ENCODE measurements at regions not wholly inside any gene's neighbourhood (a gene's known extent, or its start where the extent isn't known, plus 50 kb on each side); places are given as distances from the start of the nearest gene placed in this dataset.

- 66% methylated on average over 2 of the region's 2 CpGs for WGBS (ENCODE audit: missing lambda C conversion rate)
- ChIA-PET POLR2A (no interaction called here), CTCF (no interaction called here)
- H3K4me3 ChIP-seq = no peak overlapping the region
- ATAC-seq = no peak
- no peaks in the 10 kb centered on the region for H3K9me3 ChIP-seq
- no peak for DNase-seq (ENCODE audit: low read depth in 1 of 2, low spot score in 1 of 2)
- no peak overlapping the region for H3K27ac ChIP-seq
- H3K4me2 ChIP-seq = no peak overlapping the region
- FAIRE-seq = no peak
- H3K4me1 ChIP-seq = no peaks in the 10 kb centered on the region
- TF ChIP-seq CHD2 (IDR thresholded peaks at IDR 0.05; ENCODE audit: low read length, partially characterized antibody) (no peak), HES2 (IDR thresholded peaks at IDR 0.05) (no peak), HMGXB4 (CRISPR knock-in tag; IDR thresholded peaks at IDR 0.05; ENCODE audit: borderline replicate concordance) (no peak), PBX3 (IDR thresholded peaks at IDR 0.05) (no peak), RAD21 (conservative IDR thresholded peaks at IDR 0.05 in 1 of 2, IDR thresholded peaks at IDR 0.05 in 1 of 2) (no peak), JUN (IDR thresholded peaks at IDR 0.05) (no peak), NFE2L2 (conservative IDR thresholded peaks at IDR 0.05; ENCODE audit: low read length) (no peak), CTCF (IDR thresholded peaks at IDR 0.05) (no peak), HDAC2 (IDR thresholded peaks at IDR 0.05) (no peak), NPAS2 (CRISPR knock-in tag; IDR thresholded peaks at IDR 0.05; ENCODE audit: borderline replicate concordance) (no peak), MYC (IDR thresholded peaks at IDR 0.05; ENCODE audit: borderline replicate concordance, low read length) (no peak)
Measured at GRCh38 chr9:109717342-109717741, 62.7 kb upstream of the PALM2AKAP2 start.

GRCh38 chr9:109718861-109719260 is 61.1 kb upstream of the PALM2AKAP2 start:
- WGBS (ENCODE audit: missing lambda C conversion rate) = 12% methylated on average over 3 of the region's 3 CpGs
- CTCF ChIA-PET = no interaction called here
- no peak for ATAC-seq
- no peak for FAIRE-seq
- Histone ChIP-seq H3K4me2 (no peak overlapping the region), H3K9me3 (no peaks in the 10 kb centered on the region), H3K27ac (no peak overlapping the region), H3K4me1 (no peaks in the 10 kb centered on the region), H3K4me3 (no peak overlapping the region)
- no peak for TF ChIP-seq TFCP2L1 (CRISPR knock-in tag; IDR thresholded peaks at IDR 0.05)
- no peak for TF ChIP-seq HOXA7 (CRISPR knock-in tag; IDR thresholded peaks at IDR 0.05)
- no peak for TF ChIP-seq JUNB (IDR thresholded peaks at IDR 0.05)
- TF ChIP-seq MAFK (IDR thresholded peaks at IDR 0.05; ENCODE audit: partially characterized antibody) = no peak
- no peak for TF ChIP-seq MYC (IDR thresholded peaks at IDR 0.05; ENCODE audit: borderline replicate concordance, low read length)
- no peak for TF ChIP-seq MAZ (IDR thresholded peaks at IDR 0.05; ENCODE audit: borderline replicate concordance, low read depth, low read length)
- no peak for TF ChIP-seq RNF2 (IDR thresholded peaks at IDR 0.05; ENCODE audit: borderline replicate concordance, low read depth)
- TF ChIP-seq CBX2 (IDR thresholded peaks at IDR 0.05; ENCODE audit: borderline replicate concordance, low read depth) = no peak
- no peak for TF ChIP-seq HDAC2 (IDR thresholded peaks at IDR 0.05)
- POLR2A ChIA-PET = no interaction called here
- no peak for DNase-seq (ENCODE audit: low read depth in 1 of 2, low spot score in 1 of 2)

- CTCF ChIA-PET = interaction anchor here (0.6 kb wide), 1 partner anchor 9 kb away, joined by 3 read pairs; no protein-coding TSS in a partner anchor
- POLR2A ChIA-PET = no interaction called here
- WGBS (ENCODE audit: missing lambda C conversion rate) = 15% methylated on average over 2 of the region's 2 CpGs
- TF ChIP-seq BCL3 (IDR thresholded peaks at IDR 0.05) (no peak), KDM5A (IDR thresholded peaks at IDR 0.05) (no peak), HMGXB4 (CRISPR knock-in tag; IDR thresholded peaks at IDR 0.05; ENCODE audit: borderline replicate concordance) (no peak), TP53 (CRISPR knock-in tag; IDR thresholded peaks at IDR 0.05) (no peak), HOXB13 (CRISPR knock-in tag; IDR thresholded peaks at IDR 0.05; ENCODE audit: low read depth) (no peak), JUN (IDR thresholded peaks at IDR 0.05) (no peak), TFCP2L1 (CRISPR knock-in tag; IDR thresholded peaks at IDR 0.05) (no peak), ELK1 (IDR thresholded peaks at IDR 0.05; ENCODE audit: low read depth, low read length) (no peak), CHD4 (IDR thresholded peaks at IDR 0.05; ENCODE audit: borderline replicate concordance) (no peak), CBX8 (IDR thresholded peaks at IDR 0.05) (no peak), ZC3H11A (IDR thresholded peaks at IDR 0.05) (no peak)
Measured at GRCh38 chr9:109721001-109721400, 59.0 kb upstream of the PALM2AKAP2 start.

More at GRCh38 chr9:109721001-109721400, 59.0 kb upstream of the PALM2AKAP2 start:
- no peak for DNase-seq (ENCODE audit: low read depth in 1 of 2, low spot score in 1 of 2)
- no peak overlapping the region for H3K4me2 ChIP-seq
- no peaks in the 10 kb centered on the region for H3K4me1 ChIP-seq
- H3K9me3 ChIP-seq = no peaks in the 10 kb centered on the region
- no peak; a peak in 1 of 6 replicates for ATAC-seq
- H3K27ac ChIP-seq = no peak overlapping the region
- H3K4me3 ChIP-seq = no peak overlapping the region
- FAIRE-seq = no peak
